Dedifferentiated amniotic fluid mesenchymal stem cell (primary cell): ENCODE measurements at regions not wholly inside any gene's neighbourhood (a gene's known extent, or its start where the extent isn't known, plus 50 kb on each side); places are given as distances from the start of the nearest gene placed in this dataset.

Source experiments
- DNase-seq: peaks from one replicate; pipeline ENCODE4 v3.0.0-alpha.2; 2016; ENCODE audit errors: extremely low spot score

DNA sequence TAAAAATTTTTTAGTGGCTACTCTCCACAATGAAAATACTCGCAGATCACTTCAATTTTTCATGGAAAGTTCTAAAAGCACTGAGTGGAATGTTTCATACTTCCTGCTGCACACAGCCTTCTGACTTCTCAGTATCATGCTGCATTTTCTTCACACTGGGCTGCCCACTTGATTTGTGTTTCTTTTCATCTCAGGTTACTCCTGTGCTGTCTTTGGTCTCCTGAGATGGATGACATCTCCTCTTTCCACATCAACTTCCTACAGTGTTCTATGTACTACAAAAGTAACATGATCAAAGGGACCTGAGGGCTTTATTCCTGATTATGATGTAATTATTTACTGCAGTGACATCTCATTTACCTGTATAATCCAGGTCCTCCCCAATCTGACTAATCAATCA is 927.7 kb downstream of the ROBO2 start:
- peak; percentile 14 for DNase-seq

DNA sequence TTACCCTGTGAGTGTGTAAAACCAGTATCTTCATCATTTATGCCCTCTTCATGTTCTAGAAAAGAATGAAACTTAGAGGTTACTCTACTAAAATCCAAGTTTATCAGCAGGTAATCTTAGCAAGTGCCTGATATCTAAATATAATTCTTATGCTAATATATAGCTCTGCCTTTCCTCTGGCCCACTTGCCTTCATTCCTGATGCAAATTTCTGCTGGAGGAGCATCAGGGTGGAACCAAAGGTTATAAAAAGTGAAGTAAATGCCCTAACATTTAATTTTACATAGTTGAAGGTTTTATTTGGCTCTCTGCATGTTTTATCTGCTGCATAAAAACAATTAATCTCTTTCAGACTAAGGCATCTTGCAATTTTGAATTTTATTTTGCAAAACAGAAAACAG is 936.2 kb downstream of the ROBO2 start:
- no peak for DNase-seq

DNA sequence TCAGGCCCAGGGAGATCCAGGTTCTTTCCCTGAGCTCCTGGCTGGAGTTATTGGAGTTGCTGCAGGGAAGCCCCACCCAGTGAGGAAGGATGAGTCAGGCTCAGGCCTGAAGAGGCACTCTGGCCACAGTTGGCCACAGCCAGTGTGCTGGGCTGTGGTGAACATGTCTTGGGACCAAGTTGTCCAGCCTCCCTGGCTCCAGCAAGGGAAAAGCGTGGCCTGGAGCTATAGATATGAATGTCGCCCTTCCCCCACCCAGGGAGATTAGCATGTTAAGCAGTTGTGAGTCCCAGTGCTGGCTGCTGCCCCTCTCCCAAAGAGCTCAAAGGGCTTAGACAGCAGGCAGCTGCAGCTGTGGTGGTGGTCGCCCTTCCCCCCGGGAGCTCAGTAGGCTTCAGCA is 963.2 kb downstream of the ROBO2 start:
- no peak for DNase-seq

DNA sequence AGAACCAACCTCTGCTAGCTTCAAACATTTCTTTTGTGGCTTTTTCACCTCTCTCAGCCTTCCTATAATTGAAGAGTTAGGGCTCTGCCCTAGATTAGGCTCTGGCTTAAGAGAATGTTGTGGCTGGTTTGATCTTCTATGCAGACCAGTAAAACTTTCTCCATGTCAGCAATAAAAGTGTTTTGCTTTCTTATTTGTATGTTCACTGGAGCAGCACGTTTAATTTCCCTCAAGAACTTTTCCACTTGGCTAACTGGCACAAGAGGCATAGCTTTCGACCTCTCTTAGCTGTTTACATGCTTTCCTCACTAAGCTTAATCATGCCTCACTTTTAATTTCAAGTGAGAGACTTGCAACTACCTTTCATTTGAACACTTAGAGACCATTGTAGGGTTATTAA is 964.7 kb downstream of the ROBO2 start:
- no peak for DNase-seq

DNA sequence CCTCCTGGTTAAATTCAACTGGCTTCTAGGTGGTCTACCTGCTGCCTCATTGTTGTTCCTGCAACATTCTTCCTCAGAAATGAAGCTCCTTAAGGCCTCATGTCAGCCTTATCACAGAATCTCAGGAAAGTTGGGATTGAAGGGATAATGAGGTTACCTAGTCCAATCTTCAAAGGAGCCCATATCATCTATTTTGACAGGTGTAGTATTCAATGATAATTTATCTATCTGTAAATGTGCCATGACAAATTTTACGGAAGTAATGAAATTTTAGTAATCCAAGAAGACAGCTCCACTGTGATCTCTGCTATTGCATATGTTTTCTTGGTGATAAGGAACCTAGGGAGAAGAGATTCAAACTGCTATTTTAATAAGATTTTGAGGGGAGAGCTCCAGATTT is 973.8 kb downstream of the ROBO2 start:
- DNase-seq: no peak

DNA sequence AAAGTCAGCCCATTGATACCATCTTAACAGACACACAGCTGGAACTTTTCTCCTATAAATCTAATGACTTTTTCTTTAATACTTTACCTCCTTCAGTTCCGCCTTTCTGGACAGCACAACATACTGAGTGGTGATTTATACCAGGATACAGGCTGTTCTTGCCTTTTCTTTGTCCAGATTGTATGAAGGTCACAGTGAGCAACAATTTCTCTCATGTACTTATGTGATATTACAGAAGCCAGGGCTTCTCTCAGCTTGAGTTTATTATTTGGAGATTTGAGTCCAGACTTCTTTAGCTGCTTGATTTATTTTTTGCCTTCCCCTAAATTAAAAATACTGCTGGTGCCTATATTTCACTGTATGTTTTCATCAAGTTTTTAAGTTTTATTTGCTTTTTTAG is 976.0 kb downstream of the ROBO2 start:
- no peak for DNase-seq

DNA sequence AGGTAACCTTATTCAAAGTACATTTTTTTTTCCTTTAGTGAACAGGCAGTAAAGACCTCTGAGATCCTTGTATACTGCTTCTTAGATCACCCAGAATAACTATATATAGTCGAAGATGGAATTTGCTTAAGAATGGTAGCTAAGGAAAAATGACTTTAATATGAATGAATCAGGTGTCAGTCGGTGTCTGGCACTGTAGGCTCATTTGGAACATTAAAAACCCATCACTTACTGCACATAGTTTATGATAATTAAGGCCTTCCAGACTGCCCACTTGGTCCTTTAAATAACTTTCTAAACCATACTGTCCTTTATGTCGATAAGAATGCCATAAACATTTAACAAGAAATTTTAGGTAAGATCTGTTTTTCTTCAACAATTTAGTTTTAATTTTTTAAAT is 981.8 kb downstream of the ROBO2 start:
- no peak for DNase-seq

DNA sequence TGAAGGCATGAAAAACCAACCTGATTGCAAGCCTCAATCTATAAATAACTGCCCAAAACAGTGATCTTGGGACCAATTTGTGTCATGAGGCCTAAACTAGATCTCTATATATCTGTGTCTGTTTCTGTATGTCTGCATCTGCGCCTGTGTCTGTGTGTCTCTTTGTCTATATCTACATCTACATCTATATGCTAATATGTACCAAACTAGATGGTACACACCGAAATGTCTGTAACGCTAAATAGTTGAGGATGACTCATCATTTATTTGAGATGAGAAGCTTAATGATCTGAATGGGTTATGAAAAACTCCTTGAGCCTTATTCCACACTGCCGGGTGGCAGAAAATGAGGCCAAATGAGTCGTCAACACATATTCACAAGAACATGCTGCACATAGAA is 982.3 kb downstream of the ROBO2 start:
- DNase-seq: no peak

DNA sequence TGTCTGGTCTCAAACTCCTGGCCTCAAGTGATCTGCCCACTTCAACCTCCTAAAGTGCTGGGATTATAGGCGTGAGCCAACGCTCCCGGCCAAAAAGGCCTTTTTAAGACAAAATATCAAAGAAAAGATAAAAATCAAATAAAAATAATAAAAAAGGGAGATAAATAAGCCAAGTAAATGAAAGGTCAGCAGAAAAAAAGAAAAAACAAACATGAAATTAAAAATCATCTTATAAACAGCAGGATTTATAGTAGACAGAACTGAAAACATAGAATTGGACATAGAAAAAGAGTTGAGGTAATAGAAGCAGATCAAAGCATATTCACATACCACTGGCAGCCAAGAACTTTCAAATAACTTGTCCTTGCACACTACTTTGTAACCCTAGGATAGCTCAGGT is 983.4 kb downstream of the ROBO2 start:
- DNase-seq: no peak

DNA sequence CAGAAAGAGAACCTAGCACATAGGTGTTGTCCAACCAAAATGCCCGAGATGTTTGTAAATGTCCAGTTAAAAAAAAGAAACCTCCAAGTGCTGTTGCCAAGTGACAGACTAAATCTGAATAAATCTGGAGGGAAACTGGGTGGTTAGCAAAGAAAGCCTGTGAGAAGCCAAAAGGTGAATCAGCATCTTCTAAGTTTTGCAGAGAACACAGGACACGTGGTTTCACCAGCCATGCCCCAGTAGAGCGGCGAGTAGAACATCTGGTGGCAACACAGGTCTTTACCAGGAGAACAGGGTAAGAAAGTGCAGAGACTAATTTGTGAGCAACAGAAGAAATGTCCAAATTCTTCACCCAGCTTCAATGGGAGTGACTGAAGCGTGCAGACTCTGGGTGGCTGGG is 986.0 kb downstream of the ROBO2 start:
- no peak for DNase-seq

DNA sequence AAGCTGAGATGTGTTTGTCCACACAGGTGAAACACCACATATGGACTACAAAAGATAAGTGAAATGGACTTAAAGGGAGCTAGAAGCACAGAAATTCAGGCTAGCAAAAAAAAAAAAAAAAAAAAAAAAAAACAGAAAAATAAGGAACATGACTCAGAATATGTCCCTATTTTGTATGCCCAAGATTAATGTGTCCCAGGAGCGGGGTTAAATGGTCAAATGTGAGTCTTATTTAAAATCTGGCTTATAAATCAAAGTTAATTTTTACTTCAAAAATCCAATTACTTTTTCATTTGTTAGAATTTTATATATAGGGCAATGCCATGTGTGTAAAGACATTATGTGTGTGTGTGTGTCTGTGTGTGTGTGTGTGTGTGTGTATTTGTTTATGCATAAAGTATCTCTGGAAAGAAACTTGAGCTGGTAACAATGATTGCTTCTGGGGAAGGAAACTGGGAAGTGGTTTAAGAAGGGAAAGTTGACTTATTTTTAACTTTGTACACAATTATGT is 986.5 kb downstream of the ROBO2 start:
- no peak for DNase-seq

DNA sequence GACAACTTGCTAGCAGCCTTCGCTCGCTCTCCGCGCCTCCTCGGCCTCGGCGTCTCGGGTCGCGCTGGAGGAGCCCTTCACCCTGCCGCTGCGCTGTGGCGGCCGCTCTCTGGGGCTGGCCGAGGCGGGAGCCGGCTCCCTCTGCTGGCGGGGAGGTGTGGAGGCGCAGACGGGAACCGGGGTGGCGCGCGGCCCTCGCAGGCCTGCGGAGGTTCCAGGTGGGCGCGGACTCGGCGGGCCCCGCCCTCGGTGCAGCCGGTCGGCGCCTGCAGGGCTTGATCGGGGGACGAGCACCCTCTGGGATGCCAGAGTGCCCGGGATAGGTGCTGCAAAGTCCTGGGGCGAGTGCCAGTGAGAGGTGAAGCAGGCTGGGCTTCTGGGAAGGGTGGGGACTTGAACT is 989.9 kb downstream of the ROBO2 start:
- DNase-seq: no peak

DNA sequence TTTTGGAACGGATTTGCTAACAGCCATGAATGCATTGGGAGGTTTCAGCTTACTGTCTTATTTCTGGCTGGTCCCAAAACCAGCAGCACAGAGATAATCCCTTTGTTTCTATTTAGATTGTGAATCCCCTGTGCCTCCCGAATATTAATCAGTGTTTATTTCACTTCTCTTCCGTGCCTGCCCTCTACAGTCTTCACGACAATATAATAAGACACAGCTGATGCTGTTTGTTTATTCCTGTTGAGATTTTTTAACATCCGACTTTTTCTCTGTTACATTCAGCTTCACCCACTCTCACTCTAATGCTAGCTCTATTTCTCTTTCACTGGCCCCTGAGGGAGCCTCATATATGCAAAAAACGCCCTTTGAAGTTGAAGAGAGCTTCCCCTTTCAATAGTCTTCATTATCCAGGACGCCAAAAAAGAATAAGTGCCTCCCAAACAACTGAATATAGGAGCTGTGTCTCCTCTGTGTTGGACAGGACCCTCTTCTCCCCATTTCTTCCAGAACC is 995.3 kb downstream of the ROBO2 start:
- peak; percentile 42 for DNase-seq

DNA sequence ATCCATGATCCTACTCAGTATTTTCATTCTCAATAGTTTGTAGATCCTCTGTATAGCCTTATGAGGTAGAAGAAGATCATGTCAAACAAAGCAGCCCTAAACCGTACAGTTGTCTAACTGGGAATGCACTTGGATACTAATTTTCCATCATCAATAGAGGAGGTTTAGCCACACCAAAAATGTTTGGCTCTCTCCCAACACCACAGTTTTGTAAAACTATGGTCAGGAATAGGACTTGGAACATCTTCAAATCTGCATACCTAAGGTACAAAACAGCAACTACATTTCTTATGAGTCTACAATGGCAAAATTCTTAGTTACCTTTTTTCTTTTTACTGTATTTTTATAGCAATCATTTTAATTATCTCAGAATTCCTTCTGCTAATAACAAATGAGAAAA is 1001.6 kb downstream of the ROBO2 start:
- no peak for DNase-seq

DNA sequence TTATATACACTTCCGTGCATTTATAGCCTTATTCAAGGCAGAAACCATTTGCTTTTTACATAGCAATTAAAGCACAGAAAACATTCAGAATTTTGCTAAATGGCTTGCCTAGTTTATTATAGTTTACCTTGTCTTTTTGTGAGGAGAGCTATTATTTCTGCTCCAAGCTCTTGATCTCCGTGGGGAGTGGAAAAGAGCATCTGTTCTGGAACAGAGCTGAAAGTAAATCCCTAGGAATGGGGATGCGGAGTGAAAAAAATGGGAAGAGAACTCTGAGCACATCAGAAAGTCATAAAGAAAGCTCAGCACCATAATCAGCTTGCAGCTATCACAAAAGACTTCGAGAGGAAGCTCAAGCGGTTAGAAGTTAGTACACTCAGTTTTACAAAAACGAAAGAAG is 1006.7 kb downstream of the ROBO2 start:
- no peak for DNase-seq

DNA sequence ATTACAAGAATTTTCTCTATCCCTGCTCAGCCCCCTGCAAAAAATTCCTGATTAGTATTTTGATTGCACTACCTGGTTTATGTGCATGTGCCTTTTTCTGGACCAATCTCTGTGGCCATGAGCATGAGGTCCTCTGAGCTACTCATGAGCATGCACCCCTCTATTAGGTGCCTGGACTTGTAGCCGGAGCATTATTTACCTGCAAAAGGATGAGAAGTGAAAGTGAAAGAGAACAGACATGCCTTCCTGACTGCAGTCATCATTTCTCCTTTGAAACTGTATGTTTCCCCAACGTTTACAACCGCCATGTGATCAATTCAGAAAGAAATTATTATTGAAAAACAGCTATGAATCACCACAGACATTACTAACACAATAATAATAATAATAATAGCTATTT is 1008.8 kb downstream of the ROBO2 start:
- no peak for DNase-seq

DNA sequence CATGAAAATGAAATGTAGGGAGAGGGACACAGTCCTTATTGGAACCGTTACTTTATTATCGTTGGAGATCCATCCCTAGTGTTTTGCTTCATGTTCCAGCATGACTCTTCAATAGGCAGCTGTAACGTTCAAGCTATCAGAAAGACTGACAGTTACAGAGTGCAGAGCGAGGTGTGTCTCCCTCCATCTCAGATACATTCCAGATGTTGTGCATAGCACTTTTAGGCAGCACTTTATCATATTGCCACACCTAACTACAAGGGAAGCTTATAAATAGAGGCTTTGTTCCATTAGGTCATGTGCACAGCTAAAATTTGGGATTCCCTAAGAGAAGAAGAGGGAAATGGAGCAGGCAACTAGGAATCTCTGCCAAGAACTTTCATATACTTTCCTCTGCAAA is 1009.6 kb downstream of the ROBO2 start:
- no peak for DNase-seq

DNA sequence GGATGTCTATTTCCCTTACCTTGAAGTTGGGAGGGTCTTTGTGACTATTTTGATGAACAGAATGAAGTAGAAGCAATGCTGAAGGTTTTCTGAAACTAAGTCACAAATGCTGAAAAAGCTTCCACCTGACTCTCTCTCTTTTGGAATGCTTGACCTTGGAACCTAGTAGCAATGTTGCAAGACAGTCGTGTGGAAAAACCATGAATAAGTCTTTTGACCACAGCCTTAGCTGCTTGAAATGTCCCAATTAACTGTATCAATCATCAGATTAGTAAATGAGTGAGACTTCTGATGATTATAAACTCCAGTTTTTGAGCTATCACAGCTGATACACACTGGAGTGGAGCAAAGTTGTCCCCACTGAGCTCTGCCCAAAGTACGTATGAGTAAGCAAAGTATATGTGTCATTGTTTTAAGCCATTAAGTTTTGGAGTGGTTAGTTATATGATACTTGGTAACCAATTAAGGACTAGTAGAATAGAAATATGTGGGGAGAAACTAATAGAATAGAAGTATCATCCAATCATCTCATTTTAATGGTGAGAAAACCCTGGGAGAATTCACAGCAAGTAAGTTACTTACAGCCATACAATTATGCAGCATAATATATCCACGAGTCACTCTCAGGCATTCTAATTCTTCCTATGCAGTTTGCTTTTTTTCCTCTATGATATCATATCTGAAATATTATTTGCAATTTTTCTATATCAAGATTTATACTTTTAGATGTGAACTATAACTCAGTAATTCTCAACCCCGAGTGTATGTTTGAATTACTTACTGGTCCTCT is 1010.6 kb downstream of the ROBO2 start:
- DNase-seq: peak; percentile 52

DNA sequence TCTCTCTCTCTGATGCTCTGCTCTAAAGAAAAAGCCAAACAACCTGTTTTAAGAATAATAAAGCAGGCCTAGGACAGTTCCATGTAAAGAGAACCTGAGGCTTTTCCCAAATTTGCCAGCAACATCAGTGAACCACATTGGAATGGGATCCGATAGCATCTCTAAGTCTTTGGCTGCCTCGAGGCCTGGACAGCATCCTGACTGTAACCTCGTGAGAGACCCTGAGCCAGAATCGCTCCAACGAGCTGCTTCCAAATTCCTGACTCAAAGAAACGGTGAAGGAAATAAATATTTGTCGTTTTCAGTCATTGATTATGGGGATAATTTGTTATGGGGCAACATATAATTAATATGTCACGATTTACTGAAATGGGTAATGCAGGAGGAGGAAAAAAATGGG is 1012.8 kb downstream of the ROBO2 start:
- DNase-seq: no peak

DNA sequence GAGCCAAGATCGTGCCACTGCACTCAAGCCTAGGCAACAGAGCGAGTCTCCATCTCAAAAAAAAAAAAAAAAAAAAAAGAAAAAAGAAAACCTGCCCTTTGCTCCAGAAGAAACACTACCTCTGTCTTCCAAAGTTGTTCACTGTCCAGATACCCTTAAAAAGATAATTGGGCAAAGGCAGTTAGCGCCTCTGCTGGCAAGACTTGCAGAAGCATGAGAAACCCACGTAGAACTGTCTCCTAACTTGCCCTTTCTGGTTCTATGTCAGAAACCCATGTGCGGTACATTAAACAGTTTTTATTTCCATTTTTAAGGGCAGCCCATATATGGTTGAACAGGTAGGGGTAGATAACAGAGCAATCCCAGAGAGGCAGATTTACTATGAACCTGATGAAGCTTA is 1026.4 kb downstream of the ROBO2 start:
- no peak for DNase-seq

DNA sequence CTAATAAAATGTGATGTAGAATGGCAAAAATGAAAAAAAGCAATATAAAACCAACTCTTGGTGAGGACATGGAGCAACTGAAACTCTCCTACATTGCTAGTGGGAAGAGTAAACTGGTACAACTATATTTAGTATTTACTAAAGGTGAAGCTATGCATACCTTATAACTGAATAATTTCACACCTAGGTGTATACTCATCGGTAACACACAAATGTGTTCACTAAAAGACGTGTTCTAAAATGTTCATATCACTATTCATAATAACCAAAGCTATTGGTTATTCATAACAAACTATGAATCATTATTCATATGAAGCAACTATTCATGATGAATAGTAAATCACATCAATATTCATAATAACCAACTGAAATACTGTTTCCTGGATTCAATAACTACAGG is 1030.3 kb downstream of the ROBO2 start:
- no peak for DNase-seq

DNA sequence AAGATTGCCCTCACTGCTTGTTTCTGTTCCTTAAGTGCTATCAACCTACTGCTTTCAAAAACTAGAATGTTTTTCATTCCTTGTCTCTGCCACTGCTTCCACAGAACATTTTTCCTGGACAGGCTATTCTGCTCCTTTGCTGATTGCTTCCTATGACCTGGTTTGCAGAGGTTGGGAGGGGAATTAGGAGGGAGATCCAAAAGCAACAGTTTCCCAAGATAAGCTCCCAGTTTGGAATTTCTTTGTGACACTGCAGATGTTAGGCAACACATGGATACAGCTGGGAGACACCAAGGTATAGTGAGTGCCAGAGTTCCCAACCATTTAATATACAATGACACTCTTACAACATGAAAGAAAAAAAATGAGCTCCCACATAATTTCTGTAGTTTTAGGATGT is 1036.5 kb downstream of the ROBO2 start:
- no peak for DNase-seq

DNA sequence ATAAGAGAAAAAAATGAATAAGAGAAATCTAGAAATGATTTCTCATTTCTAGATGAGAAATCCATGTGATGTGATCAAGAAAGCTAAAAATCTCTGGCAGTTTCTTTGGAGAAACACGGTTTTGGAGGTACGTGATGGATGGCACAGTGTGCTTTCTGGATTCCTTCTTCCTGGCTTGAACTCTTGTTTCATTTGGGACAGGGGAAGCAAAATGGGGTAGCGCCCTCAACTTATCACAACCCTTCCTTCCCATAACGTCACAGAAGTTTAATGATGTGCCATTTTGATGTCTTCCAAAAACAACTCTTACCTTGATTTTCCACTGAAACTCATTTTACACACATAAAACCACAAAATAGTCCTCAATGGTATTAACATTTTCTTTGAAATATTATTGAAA is 1037.3 kb downstream of the ROBO2 start:
- no peak for DNase-seq

DNA sequence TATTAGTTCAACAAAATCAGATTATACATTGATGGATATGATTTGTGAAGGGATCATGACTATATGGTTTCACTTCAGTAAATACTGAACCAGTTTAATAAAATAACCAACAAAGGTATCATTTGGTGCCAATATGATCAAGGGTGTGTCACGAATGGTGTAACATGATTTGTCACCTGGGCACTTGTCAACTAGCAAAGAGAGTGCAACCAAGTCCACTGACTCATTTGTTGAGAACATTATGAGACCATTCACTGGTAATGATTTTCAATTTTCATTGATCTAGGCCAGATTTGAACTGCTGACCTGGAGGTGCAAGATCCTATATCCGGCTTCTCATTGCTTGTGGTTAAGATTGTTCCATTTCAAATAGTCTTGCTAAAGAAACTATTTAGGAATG is 1037.9 kb downstream of the ROBO2 start:
- no peak for DNase-seq
